Endometrial microvascular endothelial cells (primary cell): ENCODE measurements at regions not wholly inside any gene's neighbourhood (a gene's known extent, or its start where the extent isn't known, plus 50 kb on each side); places are given as distances from the start of the nearest gene placed in this dataset.
"Not testable (repeated sequence)": the region's sequence is repeated elsewhere in the genome, so short reads cannot be mapped to it uniquely, and the experiment has no call there.

ENCODE experiments used
- in situ Hi-C: cut with HindIII; loops from 2 replicates; pipeline ENCODE4 v1.10.0; 2017; ENCODE audit warnings: low sequenced_read_pairs, low pct_unique_long_range_greater_than_20kb; ENCODE audit errors: inconsistent ontology term

GRCh38 chr10:35993591-35994515 lies 351.8 kb upstream of the FZD8 start:
- in situ Hi-C loops: no loop called here

GRCh38 chr10:35992107-35992506 lies 350.0 kb upstream of the FZD8 start:
- in situ Hi-C loops: no loop called here

DNA sequence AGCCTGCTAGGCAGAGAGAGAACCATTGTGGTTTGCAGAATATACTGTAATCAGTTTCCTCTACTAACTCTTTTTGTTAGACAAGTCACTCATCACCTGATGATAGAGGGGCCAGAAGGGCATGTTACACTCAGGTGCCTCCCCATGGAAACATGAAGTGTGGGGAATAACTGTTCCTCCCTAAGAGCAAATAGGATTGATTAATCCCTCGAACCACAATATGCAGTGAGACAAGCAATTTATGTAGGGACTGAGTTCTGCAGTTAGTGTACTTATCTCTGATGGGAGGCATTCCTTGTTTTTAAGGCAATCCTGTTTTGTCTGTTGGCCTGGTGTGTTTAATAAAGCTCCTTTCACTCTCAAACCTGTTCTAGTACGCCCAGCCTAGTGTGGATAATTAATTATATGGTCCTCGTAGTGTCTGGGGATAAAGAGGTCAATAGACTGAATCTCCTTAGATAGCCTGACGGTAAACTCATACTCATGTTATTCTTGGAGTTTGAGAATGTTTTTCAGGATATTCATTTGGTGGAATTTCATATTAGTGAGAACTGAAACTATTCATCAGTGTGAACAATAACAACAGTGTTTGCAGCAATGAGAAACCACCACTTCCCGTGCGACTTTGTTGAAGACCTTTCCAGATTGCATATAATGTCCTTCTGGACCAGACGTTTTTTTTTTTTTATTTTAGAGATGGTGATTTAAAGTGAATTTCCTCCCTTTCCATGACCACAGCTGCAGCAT lies 344.8 kb upstream of the FZD8 start:
- in situ Hi-C loops: no loop called here

DNA sequence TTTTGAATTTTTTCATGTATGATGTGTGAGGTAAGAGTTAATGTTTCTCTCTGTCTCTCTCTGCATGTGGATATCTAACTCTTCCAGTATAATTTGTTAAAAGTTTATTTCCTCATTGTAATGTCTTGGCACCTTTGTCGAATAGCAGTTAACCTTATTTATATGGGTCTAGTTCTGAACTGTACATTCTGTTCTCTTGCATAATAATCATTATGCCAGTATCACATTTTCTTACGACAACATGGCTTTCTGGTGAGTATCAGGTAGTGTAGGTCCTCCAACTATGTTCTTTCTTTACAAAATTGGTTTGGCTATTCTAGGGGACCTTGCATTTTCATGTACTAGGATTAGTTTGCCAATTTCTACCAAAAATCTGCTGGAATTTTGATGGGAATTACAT lies 337.0 kb upstream of the FZD8 start:
- in situ Hi-C loops: no loop called here

DNA sequence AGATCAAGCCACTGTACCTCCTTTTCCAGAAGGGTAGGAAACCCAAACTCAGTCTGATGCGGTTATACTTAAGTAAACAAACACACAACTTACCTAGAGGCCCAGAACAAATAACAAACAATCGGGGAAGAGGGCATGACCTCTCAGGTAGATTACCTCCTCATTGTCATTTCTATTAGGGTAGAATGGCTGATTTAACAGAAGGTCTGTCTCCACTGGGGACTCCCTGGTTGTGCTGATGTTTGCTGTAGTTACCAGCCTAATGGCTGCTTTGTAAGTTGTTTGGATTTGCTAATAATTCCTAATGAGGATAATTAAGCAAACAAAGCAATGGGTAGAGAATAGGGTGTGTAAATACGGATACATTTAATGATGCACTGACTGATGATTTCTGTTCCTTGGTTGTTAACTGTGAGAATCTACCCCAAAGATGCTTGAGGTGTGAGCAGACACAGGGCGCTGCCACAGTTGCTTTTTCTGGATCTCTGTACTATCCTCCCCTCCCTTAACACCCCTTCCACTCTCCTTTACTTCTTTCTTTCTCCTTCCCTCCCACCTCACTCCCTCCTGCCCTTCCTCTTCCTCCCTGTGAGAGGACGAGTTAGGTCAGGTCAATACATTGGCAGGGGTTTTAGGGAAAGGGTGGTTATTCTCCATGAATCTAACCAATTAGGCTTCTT lies 332.0 kb upstream of the FZD8 start:
- in situ Hi-C loops: not testable (repeated sequence)

GRCh38 chr10:35972275-35972674 lies 330.2 kb upstream of the FZD8 start:
- in situ Hi-C loops: no loop called here

DNA sequence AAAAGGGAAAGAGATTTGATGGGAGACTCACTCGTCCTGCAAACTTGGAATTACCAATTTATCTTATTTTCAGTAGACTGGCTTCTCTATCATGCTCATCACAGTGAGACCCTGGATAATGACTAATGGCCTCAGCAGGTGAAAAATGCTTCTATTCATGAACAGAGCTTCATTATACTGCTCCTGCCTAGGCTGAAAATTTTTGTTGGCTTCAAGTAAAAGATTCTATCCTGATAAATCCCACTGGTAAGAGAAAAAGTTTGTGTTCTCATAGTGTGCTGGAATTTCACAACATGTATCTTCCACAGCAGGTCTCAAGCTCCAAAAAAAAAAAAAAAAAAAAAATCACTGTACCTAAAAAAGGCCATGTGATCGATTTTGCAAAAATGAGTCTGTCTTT lies 329.3 kb upstream of the FZD8 start:
- in situ Hi-C loops: no loop called here

DNA sequence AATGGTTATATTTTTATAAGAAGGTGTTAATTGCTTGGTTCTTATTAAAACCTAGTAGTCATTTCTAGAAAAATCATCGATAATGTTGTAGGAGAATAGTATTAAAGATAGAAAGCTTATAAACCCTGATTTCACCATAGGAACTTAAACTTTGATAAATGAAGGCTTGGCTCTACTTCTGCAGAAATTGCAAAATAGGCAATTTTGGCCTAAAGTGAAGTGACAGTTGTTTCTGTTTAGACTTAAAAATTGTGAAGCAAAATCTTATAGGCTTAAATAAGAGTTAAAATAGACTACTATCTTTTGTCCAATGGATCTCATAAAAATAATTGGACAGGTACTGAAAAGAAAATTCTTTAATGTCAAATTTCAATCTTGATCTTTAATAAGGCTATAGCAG lies 321.6 kb upstream of the FZD8 start:
- in situ Hi-C loops: no loop called here

DNA sequence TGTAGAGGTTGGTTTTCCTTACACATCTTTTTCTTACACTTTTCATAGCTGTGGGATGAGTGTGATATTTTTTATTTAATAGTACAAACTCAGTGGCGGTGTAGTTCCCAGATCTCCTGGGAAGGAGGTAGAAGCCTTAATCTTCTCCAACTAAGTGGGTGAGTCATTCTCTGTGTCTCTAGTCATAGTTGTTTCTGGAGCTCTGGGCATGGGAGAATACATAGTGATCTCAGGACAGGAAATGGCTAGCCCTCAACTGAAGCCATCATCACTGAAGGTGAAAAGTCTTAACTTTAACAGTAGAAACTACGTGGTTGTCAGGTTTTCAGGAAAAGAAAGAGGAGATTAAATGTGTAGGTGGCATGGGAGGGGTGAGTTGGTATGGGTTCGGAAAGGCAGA lies 319.4 kb upstream of the FZD8 start:
- in situ Hi-C loops: no loop called here

DNA sequence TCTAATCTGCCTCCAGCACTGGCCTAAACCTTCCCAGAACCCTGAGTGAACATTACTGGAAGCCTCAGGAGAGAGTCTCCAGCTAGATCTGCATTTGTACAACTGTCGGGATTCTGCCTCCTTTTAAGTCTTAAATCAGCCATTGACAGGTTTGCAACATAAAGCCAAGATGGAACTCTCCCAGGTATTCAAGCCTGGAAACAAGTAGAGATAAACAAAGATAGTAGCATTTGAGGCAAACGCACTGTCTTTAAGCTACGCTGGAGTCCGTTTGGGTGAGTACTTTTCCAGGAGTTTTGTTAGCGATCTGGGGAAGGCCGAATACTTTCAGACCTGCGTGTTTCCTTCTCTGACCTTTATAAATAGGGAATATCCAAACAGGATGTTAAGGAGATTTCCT lies 317.2 kb upstream of the FZD8 start:
- in situ Hi-C loops: no loop called here

- in situ Hi-C loops: not testable (repeated sequence)
Observed at GRCh38 chr10:35958609-35959008, 316.5 kb upstream of the FZD8 start.

- in situ Hi-C loops: no loop called here
Observed at GRCh38 chr10:35950701-35951100, 308.6 kb upstream of the FZD8 start.

- in situ Hi-C loops: no loop called here
Observed at GRCh38 chr10:35950226-35950625, 308.1 kb upstream of the FZD8 start.

- in situ Hi-C loops: no loop called here
Observed at GRCh38 chr10:35949811-35950211, 307.7 kb upstream of the FZD8 start.

DNA sequence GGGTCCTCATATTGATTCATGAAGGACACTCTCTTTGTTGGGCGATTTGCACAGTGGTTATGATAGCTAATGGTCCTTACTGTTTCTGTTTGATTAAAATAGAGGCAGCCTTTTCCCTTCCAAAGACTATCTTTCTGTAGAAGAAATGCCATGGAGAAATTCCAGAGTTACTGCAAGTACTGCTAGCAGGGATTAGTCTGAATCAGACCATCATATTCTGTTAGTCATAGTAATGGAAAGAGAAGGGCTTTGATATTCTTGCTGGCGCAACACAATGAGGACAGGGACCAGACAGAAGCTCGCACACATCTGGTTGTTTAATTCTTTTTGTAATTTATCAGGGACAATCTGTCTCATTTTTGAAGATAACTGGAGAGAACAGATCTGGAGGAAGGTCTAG lies 304.5 kb upstream of the FZD8 start:
- in situ Hi-C loops: no loop called here

GRCh38 chr10:35942057-35942456 lies 300.0 kb upstream of the FZD8 start:
- in situ Hi-C loops: no loop called here

DNA sequence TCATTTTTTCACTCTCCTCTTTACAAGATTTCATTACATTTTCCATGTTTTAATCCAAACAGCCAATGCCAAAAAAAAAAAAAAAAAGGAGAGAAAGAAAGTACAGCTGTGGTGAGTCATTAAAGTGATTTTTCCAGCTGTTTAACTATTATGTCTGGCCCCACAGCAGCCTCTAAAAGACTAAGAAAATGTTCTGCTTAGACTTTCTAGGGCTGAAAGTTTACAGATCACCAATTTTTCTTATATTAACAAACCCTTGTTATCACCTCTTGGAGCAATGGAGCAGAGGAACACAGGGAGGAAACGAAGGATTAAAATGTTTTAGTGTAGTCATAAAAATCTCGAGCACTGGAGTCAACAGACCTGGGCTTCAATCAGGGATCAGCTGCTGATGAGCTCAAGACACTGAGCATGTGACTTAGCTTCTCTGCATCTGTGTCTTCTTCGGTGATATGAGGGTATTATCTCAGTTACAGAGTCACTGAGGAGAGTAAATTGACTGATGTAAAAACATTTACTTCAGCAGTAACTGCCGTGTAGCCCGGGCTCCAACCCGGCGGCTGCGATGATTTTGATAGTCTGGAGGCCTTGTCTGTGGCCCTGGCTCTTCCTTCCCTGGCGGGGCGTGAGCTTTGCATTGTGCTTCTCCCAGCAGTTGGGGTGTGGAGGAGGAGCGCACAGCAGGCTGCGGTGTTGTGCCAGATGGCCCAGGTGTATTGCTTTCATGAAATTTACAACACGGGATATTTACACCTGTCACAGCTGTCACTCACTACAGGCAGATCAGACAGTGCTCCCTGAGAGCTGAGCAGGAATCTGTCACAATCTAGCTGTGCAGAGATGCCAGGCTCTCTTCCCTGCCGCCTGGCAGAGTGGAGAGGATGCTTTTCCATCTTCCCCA lies 298.3 kb upstream of the FZD8 start:
- in situ Hi-C loops: no loop called here

DNA sequence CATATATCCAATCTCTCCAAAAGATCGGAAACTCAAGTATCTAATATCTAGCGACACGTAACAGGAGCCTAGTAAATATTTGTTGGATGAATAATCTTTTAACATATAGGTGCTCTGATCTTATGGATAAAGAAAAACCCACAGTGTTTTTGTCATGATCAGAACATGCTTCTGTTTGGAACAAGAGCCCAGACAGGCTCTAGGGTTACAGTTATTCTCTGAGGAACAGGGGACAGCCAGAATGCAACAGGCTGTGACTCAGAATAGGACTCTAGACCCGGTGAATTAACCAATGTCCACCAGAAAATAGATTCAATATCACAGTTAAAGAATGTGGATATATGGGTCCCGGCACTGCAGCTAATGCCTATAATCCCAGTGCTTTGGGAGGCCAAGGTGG lies 296.1 kb upstream of the FZD8 start:
- in situ Hi-C loops: no loop called here

GRCh38 chr10:35937546-35937945 lies 295.4 kb upstream of the FZD8 start:
- in situ Hi-C loops: no loop called here
